ENCODE measurements at regions not wholly inside any gene's neighbourhood (a gene's known extent, or its start where the extent isn't known, plus 50 kb on each side); places are given as distances from the start of the nearest gene placed in this dataset.

DNA sequence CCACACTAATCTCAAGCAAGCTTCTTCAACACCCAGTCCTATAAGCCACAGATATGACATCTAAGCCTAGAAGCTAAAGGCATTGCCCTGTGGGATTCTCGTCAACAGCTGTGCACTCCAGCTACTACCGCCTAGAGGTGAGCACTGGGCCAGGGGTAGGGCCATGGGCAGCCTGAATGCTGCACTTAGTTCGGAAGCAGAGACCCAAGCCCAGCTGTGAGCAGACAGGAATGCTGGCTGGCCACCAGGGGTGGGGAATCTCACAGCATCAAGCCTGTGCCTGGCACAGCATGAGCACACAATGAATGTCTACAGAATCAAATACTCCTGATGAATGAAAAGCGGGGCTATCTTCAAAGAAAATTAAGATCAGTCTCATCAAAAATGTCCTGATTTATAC lies 167.5 kb upstream of the UBL3 start:
- no peak overlapping the region for H3K27ac ChIP-seq (ENCODE audit: low read depth in 1 of 2, low read length in 2 of 2)
- no peaks in the 10 kb centered on the region for H3K36me3 ChIP-seq (ENCODE audit: control insufficient read depth in 4 of 4, insufficient read depth in 3 of 4, low read depth in 1 of 4, low read length in 3 of 4)
- H3K4me3 ChIP-seq (ENCODE audit: low read depth in 1 of 3, low read length in 3 of 3): no peak overlapping the region
- WGBS: 76% methylated on average over 4 of the region's 4 CpGs
- H3K9me3 ChIP-seq (ENCODE audit: control insufficient read depth in 4 of 4, low read length in 3 of 4): no peaks in the 10 kb centered on the region
- no peaks in the 10 kb centered on the region for H3K4me1 ChIP-seq (ENCODE audit: control insufficient read depth in 4 of 4, insufficient read depth in 4 of 4, low read length in 3 of 4)
- peaks cover 0 to 2% (median 0%) of the 10 kb centered on the region in 4 donors for H3K27me3 ChIP-seq (ENCODE audit: control insufficient read depth in 4 of 4, insufficient read depth in 4 of 4, low read length in 3 of 4)
- no peak for DNase-seq (ENCODE audit: low spot score)
- no peak overlapping the region for H3K9ac ChIP-seq (ENCODE audit: low read depth in 1 of 2, low read length in 2 of 2)
- TF ChIP-seq NR2F2 (IDR thresholded peaks at IDR 0.05): no peak
- no peak for TF ChIP-seq SP1 (IDR thresholded peaks at IDR 0.05)
- no peak for TF ChIP-seq JUND (IDR thresholded peaks at IDR 0.05)

DNA sequence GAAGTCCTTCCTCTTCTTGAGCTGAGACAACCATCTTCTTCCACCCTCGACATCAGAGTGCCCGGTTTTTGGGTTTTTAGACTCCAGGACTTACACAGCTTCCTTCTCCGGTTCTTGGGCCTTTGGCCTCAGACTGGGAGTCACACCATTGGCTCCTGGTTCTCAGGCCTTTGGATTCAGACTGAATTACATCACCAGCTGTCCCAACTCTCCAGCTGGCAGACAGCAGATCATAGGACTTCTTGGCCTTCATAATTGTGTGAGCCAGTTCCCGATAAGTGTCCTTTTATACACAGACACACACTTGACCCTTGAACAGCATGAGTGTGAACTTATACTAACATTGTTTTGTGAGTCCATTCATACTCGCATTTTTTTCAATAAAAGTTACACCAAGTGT lies 166.0 kb upstream of the UBL3 start:
- Histone ChIP-seq H3K9me3 (ENCODE audit: control insufficient read depth in 4 of 4, low read length in 3 of 4) (no peaks in the 10 kb centered on the region), H3K36me3 (ENCODE audit: control insufficient read depth in 4 of 4, insufficient read depth in 3 of 4, low read depth in 1 of 4, low read length in 3 of 4) (no peaks in the 10 kb centered on the region), H3K4me3 (ENCODE audit: low read depth in 1 of 3, low read length in 3 of 3) (no peak overlapping the region), H3K27ac (ENCODE audit: low read depth in 1 of 2, low read length in 2 of 2) (no peak overlapping the region), H3K27me3 (ENCODE audit: control insufficient read depth in 4 of 4, insufficient read depth in 4 of 4, low read length in 3 of 4) (peaks cover 0 to 2% (median 0%) of the 10 kb centered on the region in 4 donors), H3K9ac (ENCODE audit: low read depth in 1 of 2, low read length in 2 of 2) (no peak overlapping the region), H3K4me1 (ENCODE audit: control insufficient read depth in 4 of 4, insufficient read depth in 4 of 4, low read length in 3 of 4) (no peaks in the 10 kb centered on the region)
- 74% methylated on average over 5 of the region's 5 CpGs for WGBS
- no peak for DNase-seq (ENCODE audit: low spot score)
- no peak for TF ChIP-seq NR2F2 (IDR thresholded peaks at IDR 0.05)
- TF ChIP-seq, protein P1, sequence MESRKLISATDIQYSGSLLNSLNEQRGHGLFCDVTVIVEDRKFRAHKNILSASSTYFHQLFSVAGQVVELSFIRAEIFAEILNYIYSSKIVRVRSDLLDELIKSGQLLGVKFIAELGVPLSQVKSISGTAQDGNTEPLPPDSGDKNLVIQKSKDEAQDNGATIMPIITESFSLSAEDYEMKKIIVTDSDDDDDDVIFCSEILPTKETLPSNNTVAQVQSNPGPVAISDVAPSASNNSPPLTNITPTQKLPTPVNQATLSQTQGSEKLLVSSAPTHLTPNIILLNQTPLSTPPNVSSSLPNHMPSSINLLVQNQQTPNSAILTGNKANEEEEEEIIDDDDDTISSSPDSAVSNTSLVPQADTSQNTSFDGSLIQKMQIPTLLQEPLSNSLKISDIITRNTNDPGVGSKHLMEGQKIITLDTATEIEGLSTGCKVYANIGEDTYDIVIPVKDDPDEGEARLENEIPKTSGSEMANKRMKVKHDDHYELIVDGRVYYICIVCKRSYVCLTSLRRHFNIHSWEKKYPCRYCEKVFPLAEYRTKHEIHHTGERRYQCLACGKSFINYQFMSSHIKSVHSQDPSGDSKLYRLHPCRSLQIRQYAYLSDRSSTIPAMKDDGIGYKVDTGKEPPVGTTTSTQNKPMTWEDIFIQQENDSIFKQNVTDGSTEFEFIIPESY (IDR thresholded peaks at IDR 0.05): no peak
- no peak for TF ChIP-seq CTCF (IDR thresholded peaks at IDR 0.05; ENCODE audit: low read depth, low read length, missing input control)
- TF ChIP-seq RXRA (IDR thresholded peaks at IDR 0.05): no peak
- no peak for TF ChIP-seq SP1 (IDR thresholded peaks at IDR 0.05)
- TF ChIP-seq FOXA2 (IDR thresholded peaks at IDR 0.05): no peak
- TF ChIP-seq JUND (IDR thresholded peaks at IDR 0.05): no peak

DNA sequence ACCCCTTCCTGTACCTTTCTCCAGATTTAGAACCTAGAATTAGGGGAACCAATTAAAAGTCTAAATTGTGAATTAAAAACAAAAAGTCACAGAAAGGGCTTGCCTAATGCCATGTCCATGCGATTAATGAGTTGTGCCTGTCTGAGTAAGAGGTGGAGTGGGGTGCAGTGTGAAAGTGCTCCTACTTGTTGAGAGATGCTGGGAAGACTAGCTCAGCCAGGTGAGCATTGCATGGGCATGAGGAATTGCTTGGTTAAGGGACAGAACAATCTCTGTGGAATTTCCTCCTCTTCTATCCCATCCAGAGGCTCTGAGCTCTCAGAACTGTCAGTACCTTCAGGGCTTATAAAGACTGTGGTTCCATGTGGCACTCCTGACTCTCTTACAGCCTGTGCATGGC lies 159.0 kb upstream of the UBL3 start:
- Histone ChIP-seq H3K9me3 (ENCODE audit: control insufficient read depth in 4 of 4, low read length in 3 of 4) (no peaks in the 10 kb centered on the region), H3K36me3 (ENCODE audit: control insufficient read depth in 4 of 4, insufficient read depth in 3 of 4, low read depth in 1 of 4, low read length in 3 of 4) (no peaks in the 10 kb centered on the region), H3K27ac (ENCODE audit: low read depth in 1 of 2, low read length in 2 of 2) (no peak overlapping the region), H3K9ac (ENCODE audit: low read depth in 1 of 2, low read length in 2 of 2) (no peak overlapping the region), H3K4me3 (ENCODE audit: low read depth in 1 of 3, low read length in 3 of 3) (no peak overlapping the region), H3K27me3 (ENCODE audit: control insufficient read depth in 4 of 4, insufficient read depth in 4 of 4, low read length in 3 of 4) (no peaks in the 10 kb centered on the region), H3K4me1 (ENCODE audit: control insufficient read depth in 4 of 4, insufficient read depth in 4 of 4, low read length in 3 of 4) (no peaks in the 10 kb centered on the region)
- whole genome bisulfite sequencing: 99% methylated on average over 1 of the region's 1 CpG
- no peak for DNase-seq (ENCODE audit: low spot score)
- TF ChIP-seq REST (IDR thresholded peaks at IDR 0.05): no peak
- no peak for TF ChIP-seq RXRA (IDR thresholded peaks at IDR 0.05)
- no peak for TF ChIP-seq ATF3 (IDR thresholded peaks at IDR 0.05)
- no peak for TF ChIP-seq HNF4G (IDR thresholded peaks at IDR 0.05)
- no peak for TF ChIP-seq CTCF (IDR thresholded peaks at IDR 0.05; ENCODE audit: low read depth, low read length, missing input control)
- TF ChIP-seq HNF4A (conservative IDR thresholded peaks at IDR 0.05): no peak
- no peak for TF ChIP-seq JUND (IDR thresholded peaks at IDR 0.05)
- no peak for TF ChIP-seq YY1 (IDR thresholded peaks at IDR 0.05)
- TF ChIP-seq, protein P1 (IDR thresholded peaks at IDR 0.05): no peak
- TF ChIP-seq GABPA (IDR thresholded peaks at IDR 0.05 in 1 of 2, conservative IDR thresholded peaks at IDR 0.05 in 1 of 2): no peak
- no peak for TF ChIP-seq NR2F2 (IDR thresholded peaks at IDR 0.05)
- TF ChIP-seq TAF1 (conservative IDR thresholded peaks at IDR 0.05): no peak
- TF ChIP-seq EGR1 (IDR thresholded peaks at IDR 0.05; ENCODE audit: low read depth in 2 of 2): no peak

All from liver (tissue), 8 donors.